ENCODE measurements at regions not wholly inside any gene's neighbourhood (a gene's known extent, or its start where the extent isn't known, plus 50 kb on each side); places are given as distances from the start of the nearest gene placed in this dataset.
"Not testable (repeated sequence)": the region's sequence is repeated elsewhere in the genome, so short reads cannot be mapped to it uniquely, and the experiment has no call there.

GRCh38 chr14:53365486-53366130 is 212.5 kb upstream of the DDHD1 start:
- ChIA-PET POLR2A (no interaction called here), CTCF (no interaction called here)
- no peak for DNase-seq (ENCODE audit: extremely low spot score)
- no peak for TF ChIP-seq CTCF (IDR thresholded peaks at IDR 0.05; ENCODE audit: control extremely low read depth, extremely low read depth, low read depth, missing control alignments)

- CTCF ChIA-PET = interaction anchor here (1.1 kb wide), 1 partner anchor 8 kb away, joined by 4 read pairs; no protein-coding TSS in a partner anchor
- DNase-seq (ENCODE audit: extremely low spot score); POLR2A ChIA-PET: not testable (repeated sequence)
Measured at GRCh38 chr14:53362916-53363315, 209.8 kb upstream of the DDHD1 start.

GRCh38 chr14:53360829-53361228 is 207.7 kb upstream of the DDHD1 start:
- DNase-seq (ENCODE audit: extremely low spot score) = no peak
- POLR2A ChIA-PET = no interaction called here
- no peak for TF ChIP-seq CTCF (IDR thresholded peaks at IDR 0.05; ENCODE audit: control extremely low read depth, extremely low read depth, low read depth, missing control alignments)
- CTCF ChIA-PET = interaction anchor here (1.2 to 2.3 kb wide), 4 partner anchors 9 to 35 kb away, joined by 3 to 8 read pairs (median 4); no protein-coding TSS in a partner anchor

- no peak for TF ChIP-seq CTCF (IDR thresholded peaks at IDR 0.05; ENCODE audit: control extremely low read depth, extremely low read depth, low read depth, missing control alignments)
- CTCF ChIA-PET = interaction anchor here (1.0 kb wide), 1 partner anchor 33 kb away, joined by 4 read pairs; no protein-coding TSS in a partner anchor
- no peak for DNase-seq (ENCODE audit: extremely low spot score)
- POLR2A ChIA-PET = no interaction called here
Measured at GRCh38 chr14:53358166-53358565, 205.0 kb upstream of the DDHD1 start.

GRCh38 chr14:53356361-53357150 is 203.4 kb upstream of the DDHD1 start:
- ChIA-PET CTCF (interaction anchor here (0.6 to 2.8 kb wide), 9 partner anchors 9 to 139 kb away, joined by 3 to 11 read pairs (median 3); no protein-coding TSS in a partner anchor), POLR2A (no interaction called here)
- TF ChIP-seq CTCF (IDR thresholded peaks at IDR 0.05; ENCODE audit: control extremely low read depth, extremely low read depth, low read depth, missing control alignments) = no peak
- DNase-seq (ENCODE audit: extremely low spot score) = no peak

GRCh38 chr14:53355581-53356112 is 202.5 kb upstream of the DDHD1 start:
- CTCF ChIA-PET = interaction anchor here (0.9 to 2.8 kb wide), 6 partner anchors 8 to 1082 kb away, joined by 3 to 11 read pairs (median 3); no protein-coding TSS in a partner anchor
- POLR2A ChIA-PET = no interaction called here
- no peak for DNase-seq (ENCODE audit: extremely low spot score)
- TF ChIP-seq CTCF (IDR thresholded peaks at IDR 0.05; ENCODE audit: control extremely low read depth, extremely low read depth, low read depth, missing control alignments) = no peak

Data from GM10248 (cell line).